Neuron (in vitro differentiated cells): ENCODE measurements at regions not wholly inside any gene's neighbourhood (a gene's known extent, or its start where the extent isn't known, plus 50 kb on each side); places are given as distances from the start of the nearest gene placed in this dataset.

Source experiments
- H2AFZ ChIP-seq: one replicate; pipeline ENCODE4 v1.6.1; 2013; ENCODE audit warnings: low read depth, mild to moderate bottlenecking, inconsistent platforms, low read length, moderate library complexity
- H3K27me3 ChIP-seq: one replicate; pipeline ENCODE4 v1.6.1; 2013; ENCODE audit warnings: low read length; ENCODE audit not compliant: insufficient read depth
- H3K36me3 ChIP-seq: one replicate; pipeline ENCODE4 v1.6.1; 2013; ENCODE audit warnings: low read length; ENCODE audit not compliant: insufficient read depth
- H3K4me1 ChIP-seq: one replicate; pipeline ENCODE4 v1.6.1; 2013; ENCODE audit warnings: low read length; ENCODE audit not compliant: insufficient read depth
- H3K4me3 ChIP-seq: 2 replicates; pipeline ENCODE4 v1.5.1; 2013; ENCODE audit warnings: mild to moderate bottlenecking, low read length, moderate library complexity
- H3K9me3 ChIP-seq: one replicate; pipeline ENCODE4 v1.6.1; 2013; ENCODE audit warnings: low read length

DNA sequence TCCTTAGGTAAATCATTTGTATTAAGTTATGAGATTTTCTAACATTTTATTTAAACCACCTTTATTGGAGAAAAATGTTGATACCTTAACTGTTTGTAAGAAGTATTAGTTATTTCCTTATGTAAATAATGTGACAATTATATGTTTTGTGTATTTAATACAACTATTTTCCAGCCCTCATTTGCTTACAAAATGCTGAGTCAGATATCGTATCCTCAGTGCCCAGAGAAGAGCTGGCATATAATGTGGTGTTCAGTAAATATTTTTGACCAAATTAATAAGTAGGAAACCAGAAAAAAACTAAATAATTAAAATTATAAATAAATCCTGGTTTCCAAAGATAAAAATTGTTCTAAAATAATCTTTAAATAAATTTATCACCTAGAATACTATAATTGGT, 140.2 kb upstream of the PCDH17 start:
- Histone ChIP-seq H3K27me3 (no peaks in the 10 kb centered on the region), H2AFZ (no peak overlapping the region), H3K9me3 (no peaks in the 10 kb centered on the region), H3K36me3 (no peaks in the 10 kb centered on the region), H3K4me1 (no peaks in the 10 kb centered on the region), H3K4me3 (no peak overlapping the region)

DNA sequence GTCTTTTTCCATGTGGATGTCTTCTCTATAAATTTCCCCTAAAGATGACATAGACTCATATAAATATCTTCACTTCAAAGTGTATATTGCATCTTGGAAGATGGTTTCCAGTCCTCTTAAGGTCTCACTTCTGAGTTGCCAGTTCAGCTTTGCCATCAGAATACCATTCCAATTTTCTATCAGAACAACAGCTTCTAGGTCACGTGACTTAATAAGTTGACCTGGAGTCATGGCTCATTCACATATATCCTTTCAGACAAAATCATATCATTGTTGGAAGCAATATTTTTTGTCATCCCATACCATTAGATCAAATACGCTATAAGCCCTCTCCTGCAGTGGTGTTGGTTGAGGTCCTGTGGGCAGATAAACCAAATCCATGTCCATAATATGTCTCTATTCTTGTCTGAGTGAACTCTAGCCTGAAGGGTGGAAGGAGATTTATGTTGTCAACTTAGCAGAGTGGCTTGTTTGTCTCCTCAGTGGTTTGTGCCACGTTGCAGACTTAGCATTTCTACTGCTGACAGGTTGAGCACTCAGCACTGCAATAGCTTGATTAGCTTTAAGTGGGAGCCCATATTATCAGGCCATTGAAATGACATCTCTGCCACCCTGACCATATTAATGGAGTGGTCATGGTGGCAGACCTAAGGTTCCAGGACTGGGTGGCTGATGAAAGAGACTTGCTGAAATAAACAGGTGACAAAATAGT, 123.6 kb upstream of the PCDH17 start:
- Histone ChIP-seq H2AFZ (no peak overlapping the region), H3K4me1 (no peaks in the 10 kb centered on the region), H3K36me3 (no peaks in the 10 kb centered on the region)

DNA sequence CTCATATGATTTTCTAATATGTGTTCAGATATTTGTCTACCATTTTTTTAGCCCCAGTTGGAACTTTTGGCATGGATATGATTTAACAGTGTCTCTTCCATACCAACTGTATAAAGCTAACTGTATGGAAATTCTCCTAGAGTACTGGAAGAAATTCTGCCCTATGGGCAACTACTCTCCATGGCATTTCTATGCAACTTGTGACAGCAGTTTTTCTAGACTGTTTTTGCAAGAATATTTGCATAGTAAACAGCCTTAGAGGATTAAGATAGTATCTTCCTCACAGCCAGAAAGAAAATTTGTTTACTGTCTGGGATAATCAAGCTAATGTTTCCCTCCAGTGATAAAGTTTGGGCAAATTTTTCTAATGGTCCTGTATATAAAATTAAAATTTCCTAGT, 119.9 kb upstream of the PCDH17 start:
- H3K4me1 ChIP-seq, result no peaks in the 10 kb centered on the region
- no peak overlapping the region for H2AFZ ChIP-seq
- H3K36me3 ChIP-seq, result no peaks in the 10 kb centered on the region
- H3K4me3 ChIP-seq, result no peak overlapping the region
- no peaks in the 10 kb centered on the region for H3K27me3 ChIP-seq
- no peaks in the 10 kb centered on the region for H3K9me3 ChIP-seq

More for the DNA sequence above, 123.6 kb upstream of the PCDH17 start:
- Histone ChIP-seq H3K27me3 (no peaks in the 10 kb centered on the region), H3K9me3 (no peaks in the 10 kb centered on the region), H3K4me3 (no peak overlapping the region)

DNA sequence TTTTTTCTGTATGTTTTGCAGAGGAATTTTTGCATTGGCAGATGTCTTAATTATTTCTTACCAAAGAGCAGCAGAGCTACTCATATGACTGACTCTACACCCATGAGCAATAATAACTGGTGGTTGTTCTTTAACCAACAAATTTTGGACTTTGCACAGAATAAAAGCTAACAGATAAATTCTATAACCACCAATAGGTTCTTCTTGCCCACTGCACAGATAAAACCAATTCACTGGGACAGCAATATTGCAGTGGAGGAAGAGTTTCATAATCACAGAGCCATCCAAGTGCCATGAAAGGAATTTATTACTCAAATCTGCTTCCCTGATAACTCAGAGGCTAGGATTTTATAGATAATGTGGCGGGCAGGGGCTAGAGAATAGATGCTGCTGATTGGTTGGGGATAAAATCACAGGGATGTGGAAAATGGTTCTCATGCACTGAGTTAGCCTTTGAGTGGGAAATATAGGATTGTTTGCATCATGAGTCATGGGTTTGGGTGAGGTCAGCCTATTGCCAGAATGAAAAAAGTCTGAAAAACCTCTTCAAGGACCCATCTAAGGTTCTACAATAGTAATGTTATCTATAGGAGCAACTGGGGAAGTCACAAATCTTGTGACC, 104.3 kb upstream of the PCDH17 start:
- no peaks in the 10 kb centered on the region for H3K4me1 ChIP-seq
- no peak overlapping the region for H3K4me3 ChIP-seq
- H3K27me3 ChIP-seq, result no peaks in the 10 kb centered on the region
- no peaks in the 10 kb centered on the region for H3K9me3 ChIP-seq
- H2AFZ ChIP-seq, result no peak overlapping the region
- H3K36me3 ChIP-seq, result no peaks in the 10 kb centered on the region

DNA sequence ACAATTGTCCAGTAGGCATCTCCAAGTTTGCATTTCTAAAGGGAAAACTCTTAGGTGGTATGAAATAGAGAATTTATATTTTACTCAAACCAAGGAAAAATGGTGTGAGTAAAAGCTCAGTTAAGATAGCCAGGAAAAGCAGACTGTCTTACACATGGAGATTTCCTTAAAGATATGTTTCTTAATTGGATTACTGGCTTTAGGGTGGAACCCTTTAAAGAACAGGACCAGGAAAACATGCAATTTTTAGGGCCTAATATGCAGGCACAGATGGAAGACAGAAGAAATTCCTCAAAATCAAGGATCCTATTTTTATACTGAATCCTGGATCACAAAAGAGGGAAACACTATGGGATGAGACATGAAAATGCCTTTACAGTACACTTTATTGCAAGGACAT, 100.3 kb upstream of the PCDH17 start:
- Histone ChIP-seq H3K36me3 (no peaks in the 10 kb centered on the region), H3K27me3 (no peaks in the 10 kb centered on the region), H3K4me3 (no peak overlapping the region), H3K4me1 (no peaks in the 10 kb centered on the region), H2AFZ (no peak overlapping the region), H3K9me3 (peaks cover 4% of the 10 kb centered on the region)

DNA sequence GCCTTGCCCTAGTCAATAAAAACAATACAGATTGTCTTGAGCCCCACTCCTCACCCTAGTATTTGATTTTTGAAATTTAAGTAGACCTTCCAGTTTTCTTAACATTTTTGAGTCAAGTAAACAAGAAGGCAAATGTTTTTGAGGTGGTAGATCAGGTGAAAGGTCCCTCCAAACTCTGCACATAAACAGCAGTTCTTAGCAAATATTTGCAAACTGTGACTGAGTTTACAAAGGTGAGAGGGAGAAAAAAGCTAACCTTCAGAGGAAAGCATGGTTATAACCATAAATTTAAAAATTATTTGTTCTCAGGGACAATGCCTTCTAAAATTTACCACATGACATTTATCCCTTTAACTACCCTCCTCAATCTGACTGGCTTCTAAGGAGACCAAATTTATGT, 84.6 kb upstream of the PCDH17 start:
- no peaks in the 10 kb centered on the region for H3K4me1 ChIP-seq
- no peaks in the 10 kb centered on the region for H3K9me3 ChIP-seq
- H3K36me3 ChIP-seq, result no peaks in the 10 kb centered on the region
- H3K4me3 ChIP-seq, result no peak overlapping the region
- H2AFZ ChIP-seq, result no peak overlapping the region
- no peaks in the 10 kb centered on the region for H3K27me3 ChIP-seq

DNA sequence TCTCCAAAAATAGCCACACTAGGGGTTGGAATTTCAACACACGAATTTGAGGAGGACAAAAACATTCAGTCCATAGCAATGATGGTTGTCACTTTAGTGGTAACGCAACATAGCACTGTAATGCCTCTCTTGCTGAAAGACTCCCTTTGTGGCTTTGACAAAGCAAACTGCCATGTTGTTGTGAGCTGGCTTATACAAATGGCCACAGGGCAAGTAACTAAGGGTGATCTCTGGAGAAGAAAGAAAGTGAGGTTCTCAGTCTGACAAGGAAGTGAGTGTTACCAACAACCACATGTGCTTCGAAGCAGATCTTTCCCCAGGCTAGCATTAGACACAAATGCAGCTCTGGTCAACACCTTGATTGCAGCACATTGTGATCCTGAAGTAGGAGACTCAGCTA, 79.1 kb upstream of the PCDH17 start:
- Histone ChIP-seq H3K27me3 (no peaks in the 10 kb centered on the region), H3K4me1 (no peaks in the 10 kb centered on the region), H3K36me3 (no peaks in the 10 kb centered on the region), H3K4me3 (no peak overlapping the region), H2AFZ (peak overlapping the region; percentile 39), H3K9me3 (no peaks in the 10 kb centered on the region)

DNA sequence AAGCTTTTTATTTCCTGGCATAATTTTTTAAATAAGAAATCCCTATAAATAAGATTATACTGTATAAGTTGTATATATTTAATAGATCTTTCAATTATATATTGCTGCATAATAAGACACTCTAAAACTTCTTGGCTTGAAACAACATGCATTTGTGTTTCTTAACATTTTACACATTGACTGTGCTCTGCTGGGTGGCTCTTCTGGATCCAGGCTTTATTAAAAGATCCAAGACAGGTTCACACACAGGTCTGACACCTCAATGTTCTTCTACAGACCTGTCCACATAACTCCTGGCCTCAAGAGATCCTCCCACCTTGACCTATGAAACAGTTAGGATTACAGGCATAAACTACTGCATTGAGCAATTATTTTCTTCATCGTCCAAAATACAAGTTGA, 77.6 kb upstream of the PCDH17 start:
- Histone ChIP-seq H3K27me3 (no peaks in the 10 kb centered on the region), H3K36me3 (no peaks in the 10 kb centered on the region), H2AFZ (no peak overlapping the region), H3K9me3 (no peaks in the 10 kb centered on the region), H3K4me1 (peaks cover 6% of the 10 kb centered on the region), H3K4me3 (no peak overlapping the region)

DNA sequence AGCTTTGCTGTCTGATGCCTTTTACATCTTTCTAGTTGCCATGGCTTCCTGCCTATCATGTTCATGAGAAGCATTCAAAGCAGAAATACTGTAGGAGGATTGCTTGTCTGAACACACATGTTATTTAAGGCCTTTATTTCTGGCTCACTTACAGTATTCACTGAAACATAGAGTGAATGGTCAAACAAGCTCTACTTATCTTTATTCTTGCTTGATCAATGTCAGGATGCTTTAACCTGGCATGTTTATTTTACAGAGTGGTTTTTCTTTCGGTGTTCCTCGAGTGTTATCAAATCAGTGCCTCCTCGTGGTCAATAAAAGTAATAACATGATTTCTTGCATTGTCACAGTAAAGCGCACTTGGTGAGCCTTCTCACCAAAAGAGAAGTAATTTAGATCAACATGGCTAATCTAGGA, 73.5 kb upstream of the PCDH17 start:
- H3K4me1 ChIP-seq, result peaks cover 6% of the 10 kb centered on the region
- no peaks in the 10 kb centered on the region for H3K9me3 ChIP-seq
- H3K27me3 ChIP-seq, result no peaks in the 10 kb centered on the region
- peak overlapping the region; percentile 34 for H3K4me3 ChIP-seq
- H3K36me3 ChIP-seq, result no peaks in the 10 kb centered on the region
- H2AFZ ChIP-seq, result peak overlapping the region; percentile 51

DNA sequence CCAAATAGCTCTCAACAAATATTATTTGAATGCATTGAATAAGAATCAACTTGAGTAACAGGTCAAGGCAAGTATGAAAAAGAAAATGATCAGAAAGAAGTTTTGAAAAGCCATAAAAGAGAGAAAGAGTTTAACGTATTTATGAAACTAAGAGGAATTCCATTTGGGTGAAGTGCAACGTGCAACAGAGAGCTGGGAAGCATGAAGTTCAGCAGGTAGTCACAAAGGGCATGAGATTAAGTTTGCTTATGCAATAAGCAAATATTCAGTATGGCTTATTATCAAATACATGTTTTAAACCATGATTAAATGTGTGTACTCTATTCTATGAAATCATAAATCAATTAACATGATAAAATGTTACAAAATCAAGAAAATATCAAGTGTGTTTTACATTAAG, 62.7 kb upstream of the PCDH17 start:
- Histone ChIP-seq H3K9me3 (no peaks in the 10 kb centered on the region), H3K36me3 (no peaks in the 10 kb centered on the region), H3K4me3 (no peak overlapping the region), H3K27me3 (no peaks in the 10 kb centered on the region), H2AFZ (no peak overlapping the region), H3K4me1 (no peaks in the 10 kb centered on the region)

DNA sequence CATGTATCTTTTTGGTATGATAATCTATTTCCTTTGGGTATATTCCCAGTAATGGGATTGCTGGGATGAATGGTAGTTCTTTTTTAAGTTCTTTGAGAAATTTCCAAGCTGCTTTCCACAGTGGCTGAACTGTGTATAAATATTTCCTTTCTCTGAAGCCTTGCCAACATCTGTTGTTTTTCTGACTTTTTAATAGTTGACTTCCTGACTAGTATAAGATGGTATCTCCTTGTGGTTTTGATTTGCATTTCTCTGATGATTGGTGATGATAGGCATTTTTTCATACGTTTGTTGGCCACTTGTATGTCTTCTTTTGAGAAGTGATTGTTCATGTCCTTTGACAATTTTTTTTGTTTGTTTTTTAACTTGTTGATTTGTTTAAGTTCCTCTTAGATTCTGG, 61.6 kb upstream of the PCDH17 start:
- H3K4me3 ChIP-seq, result no peak overlapping the region
- H3K27me3 ChIP-seq, result no peaks in the 10 kb centered on the region
- no peak overlapping the region for H2AFZ ChIP-seq
- no peaks in the 10 kb centered on the region for H3K36me3 ChIP-seq
- no peaks in the 10 kb centered on the region for H3K4me1 ChIP-seq
- no peaks in the 10 kb centered on the region for H3K9me3 ChIP-seq
